Right lung (tissue), 2 donors: ENCODE measurements at regions not wholly inside any gene's neighbourhood (a gene's known extent, or its start where the extent isn't known, plus 50 kb on each side); places are given as distances from the start of the nearest gene placed in this dataset.
"Not testable (repeated sequence)": the region's sequence is repeated elsewhere in the genome, so short reads cannot be mapped to it uniquely, and the experiment has no call there.

Experiments used
- DNase-seq, 2 donors: peaks; one replicate each; pipeline ENCODE4 v3.0.0-alpha.2; 2013

- DNase-seq = no peak
These were observed 327.0 kb upstream of the HS6ST1 start for GRCh38 chr2:128645631-128646030.

- DNase-seq = no peak
These were observed 327.4 kb upstream of the HS6ST1 start for GRCh38 chr2:128646091-128646490.

- DNase-seq = no peak
These were observed 328.0 kb upstream of the HS6ST1 start for GRCh38 chr2:128646691-128647090.

GRCh38 chr2:128651000-128651399, 332.3 kb upstream of the HS6ST1 start:
- DNase-seq = no peak

DNA sequence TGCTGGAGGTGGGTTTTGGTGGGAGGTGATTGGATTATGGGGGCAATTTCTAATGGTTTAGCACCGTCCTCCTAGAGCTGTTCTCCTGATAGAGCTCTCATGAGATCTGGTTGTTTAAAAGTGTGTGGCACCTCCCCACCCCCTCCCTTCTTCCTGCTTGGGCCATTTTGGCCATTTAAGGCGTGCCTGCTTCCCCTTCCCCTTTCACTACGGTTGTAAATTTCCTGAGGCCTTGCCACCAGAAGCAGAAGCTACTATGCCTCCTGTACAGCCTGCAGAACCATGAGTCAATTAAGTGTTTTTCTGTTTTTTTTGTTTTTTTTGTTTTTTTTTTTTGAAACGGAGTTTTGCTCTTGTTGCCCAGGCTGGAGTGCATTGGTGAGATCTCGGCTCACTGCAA, 335.7 kb upstream of the HS6ST1 start:
- no peak for DNase-seq

DNA sequence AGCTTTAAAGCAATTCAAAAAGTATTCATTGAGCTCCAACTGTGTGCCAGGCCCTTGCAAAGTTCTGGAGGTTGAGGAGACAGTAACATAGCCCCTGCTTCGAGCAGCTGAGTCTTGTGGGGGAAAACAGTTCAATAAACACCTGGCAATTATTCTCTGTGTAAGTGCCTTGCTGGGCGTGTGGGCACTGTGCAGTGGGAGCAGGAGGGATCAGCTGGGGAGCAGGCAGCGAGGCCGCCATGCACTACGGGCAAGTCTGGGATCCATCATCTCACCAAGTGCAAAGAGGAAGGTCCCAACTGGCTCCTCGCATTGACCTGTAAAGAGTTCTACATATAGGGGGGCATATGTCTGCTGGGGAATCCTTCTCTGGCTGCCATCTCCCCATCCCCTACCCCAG, 342.2 kb upstream of the HS6ST1 start:
- DNase-seq = no peak

DNA sequence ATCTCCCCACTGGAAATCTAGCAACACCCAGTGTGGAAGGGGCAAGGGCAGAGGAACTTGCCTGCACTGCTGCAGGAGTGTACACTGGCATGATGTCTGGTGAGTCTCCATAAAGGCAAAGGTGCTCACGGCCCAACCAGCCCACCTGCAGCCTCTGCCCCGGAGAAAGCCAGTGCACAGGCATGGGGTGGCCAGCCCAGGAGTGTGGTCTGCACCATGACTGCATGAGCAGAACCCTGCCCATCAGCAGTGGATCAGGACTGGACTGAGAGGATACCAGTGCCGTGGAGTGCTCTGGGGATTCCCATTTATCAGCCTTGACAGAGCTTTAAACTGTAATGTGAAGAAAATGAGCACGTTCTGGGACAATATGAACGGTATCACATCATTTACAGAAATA, 342.6 kb upstream of the HS6ST1 start:
- DNase-seq = no peak

DNA sequence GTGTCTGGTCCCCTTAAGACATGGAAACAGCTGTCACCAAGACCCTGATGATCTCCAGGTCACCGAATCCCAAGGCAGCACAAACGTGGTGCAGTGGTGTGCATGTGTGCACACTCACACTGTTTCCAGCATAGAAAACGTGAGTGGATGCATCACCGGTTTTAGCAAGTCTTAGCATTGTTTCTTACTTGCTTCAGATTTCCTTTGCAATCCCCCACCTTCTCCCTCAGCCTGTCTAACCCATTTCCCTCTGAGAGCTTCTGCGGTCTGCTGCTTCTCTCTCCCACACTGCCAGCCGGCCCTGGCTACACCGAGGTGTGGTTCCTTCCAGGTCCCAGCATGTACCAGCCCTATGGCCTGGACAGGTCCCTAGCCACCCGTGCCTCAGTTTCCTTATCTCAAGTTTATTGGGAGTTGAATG, 343.4 kb upstream of the HS6ST1 start:
- no peak for DNase-seq

DNA sequence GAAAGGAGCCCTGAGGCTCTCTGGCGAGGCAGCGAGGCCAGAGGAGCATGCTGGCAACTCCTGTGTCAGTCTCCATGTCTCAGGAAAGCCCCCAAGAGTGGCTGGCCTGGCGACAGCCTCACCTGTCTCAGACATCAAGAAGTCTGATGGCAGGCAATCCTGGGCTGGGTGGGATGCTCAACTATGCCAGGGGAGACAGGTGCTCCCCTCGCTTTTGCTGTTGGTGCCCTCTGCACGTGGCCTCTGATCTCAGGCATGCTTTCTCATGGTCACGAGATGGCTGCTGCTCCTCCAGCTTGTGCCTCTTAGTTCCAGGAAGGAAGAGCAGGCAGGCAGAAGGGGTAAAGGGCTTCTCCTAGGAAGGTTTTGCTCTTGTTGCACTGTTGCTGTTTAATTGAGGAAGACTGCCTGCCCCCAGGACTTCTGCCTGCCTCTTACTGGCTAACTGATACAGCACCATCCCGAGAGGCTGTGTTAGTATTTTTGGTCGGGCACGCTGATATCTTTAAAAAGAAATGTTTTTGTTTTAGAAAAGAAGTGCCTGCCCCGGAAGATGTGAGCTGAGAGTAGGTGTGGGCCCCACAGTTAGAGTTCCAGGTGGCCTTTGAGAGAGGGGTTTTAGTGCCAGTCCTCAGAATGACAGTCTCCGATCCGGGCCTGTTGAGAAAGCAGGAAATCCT, 344.8 kb upstream of the HS6ST1 start:
- DNase-seq = no peak

DNA sequence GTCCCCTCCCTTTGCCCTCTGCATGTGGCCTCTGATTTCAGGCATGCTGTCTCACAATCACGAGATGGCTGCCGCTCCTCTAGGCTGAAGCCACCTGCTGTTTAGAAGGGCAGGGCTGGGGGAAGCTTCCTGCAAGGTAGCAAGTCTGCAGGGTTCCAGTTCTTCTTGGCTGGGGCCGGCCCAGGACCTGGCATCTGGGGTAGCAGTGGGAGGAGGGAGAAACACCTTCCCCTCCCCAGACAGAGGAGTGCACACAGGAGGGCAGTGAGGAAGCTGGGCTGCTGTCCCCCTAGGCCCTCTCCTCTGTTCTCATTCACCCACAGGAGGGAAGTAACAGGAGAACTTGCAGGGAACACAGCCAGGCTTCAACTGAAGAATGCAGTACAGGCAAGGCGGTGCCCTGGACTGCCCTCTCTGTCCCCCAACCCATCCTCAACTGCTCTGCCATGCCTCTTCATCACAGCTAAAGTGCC, 345.9 kb upstream of the HS6ST1 start:
- DNase-seq = no peak

GRCh38 chr2:128665113-128665512, 346.4 kb upstream of the HS6ST1 start:
- DNase-seq = no peak

DNA sequence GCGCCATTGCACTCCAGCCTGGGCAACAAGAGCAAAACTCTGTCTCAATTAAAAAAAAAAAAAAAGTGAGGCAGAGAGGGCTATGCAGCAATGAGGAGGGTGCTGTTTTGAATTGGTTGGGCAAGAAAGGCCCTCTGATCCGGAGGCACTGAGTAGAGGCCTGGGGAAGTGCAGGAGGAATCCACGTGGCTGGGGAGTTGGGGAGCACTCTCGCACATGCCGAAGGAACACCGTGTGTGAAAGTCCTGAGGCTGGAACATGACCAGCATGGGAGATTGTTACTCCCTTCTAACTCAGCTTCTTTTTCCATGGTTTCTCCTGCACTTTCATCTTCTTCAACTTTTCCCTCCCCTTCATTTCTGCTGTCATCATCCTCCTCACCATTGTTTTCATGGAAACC, 347.9 kb upstream of the HS6ST1 start:
- no peak for DNase-seq

DNA sequence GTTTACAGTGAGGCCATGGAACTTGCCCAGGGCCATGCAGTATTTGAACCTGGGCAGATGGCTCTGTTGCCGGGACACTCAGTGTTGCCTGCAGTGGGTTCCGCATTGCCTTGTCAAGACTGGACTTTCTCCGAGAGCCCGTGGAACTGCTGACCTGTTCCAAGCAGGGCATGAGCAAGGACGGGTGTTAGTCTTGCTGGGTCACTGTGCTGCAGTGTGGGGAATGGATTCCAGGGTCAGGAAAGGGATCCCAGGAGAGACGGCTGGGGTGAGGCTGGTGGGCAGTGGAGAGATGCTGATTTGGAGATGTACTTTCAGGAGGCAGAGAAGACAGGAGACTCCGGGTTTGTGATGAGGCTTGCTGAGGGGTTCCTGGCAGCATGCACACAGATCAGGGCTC, 348.7 kb upstream of the HS6ST1 start:
- DNase-seq = no peak

- DNase-seq = no peak
These were observed 350.3 kb upstream of the HS6ST1 start for GRCh38 chr2:128668946-128669345.

- no peak for DNase-seq
These were observed 351.4 kb upstream of the HS6ST1 start for GRCh38 chr2:128670066-128670465.

DNA sequence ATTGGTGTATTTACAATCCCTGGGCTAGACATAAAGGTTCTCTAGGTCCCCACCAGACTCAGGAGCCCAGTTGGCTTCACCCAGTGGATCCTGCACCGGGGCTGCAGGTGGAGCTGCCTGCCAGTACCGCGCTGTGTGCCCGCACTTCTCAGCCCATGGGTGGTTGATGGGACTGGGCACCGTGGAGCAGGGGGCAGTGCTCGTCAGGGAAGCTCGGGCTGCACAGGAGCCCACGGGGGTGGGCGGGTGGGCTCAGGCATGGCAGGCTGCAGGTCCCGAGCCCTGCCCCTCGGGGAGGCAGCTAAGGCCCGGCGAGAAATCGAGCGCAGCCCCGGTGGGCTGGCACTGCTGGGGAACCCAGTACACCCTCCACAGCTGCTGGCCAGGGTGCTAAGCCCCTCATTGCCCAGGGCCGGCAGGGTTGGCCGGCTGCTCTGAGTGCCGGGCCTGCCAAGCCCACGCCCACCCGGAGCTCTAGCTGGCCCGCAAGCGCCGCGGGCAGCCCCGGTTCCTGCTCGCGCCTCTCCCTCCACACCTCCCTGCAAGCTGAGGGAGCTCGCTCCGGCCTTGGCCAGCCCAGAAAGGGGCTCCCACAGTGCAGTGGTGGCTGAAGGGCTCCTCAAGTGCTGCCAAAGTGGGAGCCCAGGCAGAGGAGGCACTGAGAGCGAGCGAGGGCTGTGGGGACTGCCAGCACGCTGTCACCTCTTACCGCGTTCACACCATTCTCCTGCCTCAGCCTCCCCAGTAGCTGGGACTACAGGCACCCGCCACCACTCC, 353.5 kb upstream of the HS6ST1 start:
- not testable (repeated sequence) for DNase-seq

GRCh38 chr2:128679680-128680079, 361.0 kb upstream of the HS6ST1 start:
- DNase-seq = not testable (repeated sequence)

GRCh38 chr2:128681507-128681906, 362.8 kb upstream of the HS6ST1 start:
- DNase-seq = no peak

DNA sequence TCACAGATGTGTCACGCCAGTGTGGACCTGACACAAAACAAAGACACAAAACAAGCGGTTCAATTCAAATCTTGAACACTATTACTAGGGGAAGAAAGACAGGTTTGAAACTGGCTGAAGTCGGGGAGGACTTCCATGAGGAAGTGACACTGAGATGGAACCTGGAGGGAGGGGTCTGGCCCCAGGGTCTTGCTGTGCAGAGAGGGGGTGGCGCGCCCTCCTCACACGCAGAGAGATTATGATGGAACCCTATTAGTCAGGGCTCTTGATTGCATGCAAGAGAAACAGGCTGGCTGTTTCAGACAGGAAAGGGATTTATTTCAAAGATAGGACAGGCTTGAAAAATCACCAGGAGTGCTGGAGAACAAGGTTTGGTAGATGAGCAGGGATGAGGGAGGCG, 363.6 kb upstream of the HS6ST1 start:
- DNase-seq = no peak

DNA sequence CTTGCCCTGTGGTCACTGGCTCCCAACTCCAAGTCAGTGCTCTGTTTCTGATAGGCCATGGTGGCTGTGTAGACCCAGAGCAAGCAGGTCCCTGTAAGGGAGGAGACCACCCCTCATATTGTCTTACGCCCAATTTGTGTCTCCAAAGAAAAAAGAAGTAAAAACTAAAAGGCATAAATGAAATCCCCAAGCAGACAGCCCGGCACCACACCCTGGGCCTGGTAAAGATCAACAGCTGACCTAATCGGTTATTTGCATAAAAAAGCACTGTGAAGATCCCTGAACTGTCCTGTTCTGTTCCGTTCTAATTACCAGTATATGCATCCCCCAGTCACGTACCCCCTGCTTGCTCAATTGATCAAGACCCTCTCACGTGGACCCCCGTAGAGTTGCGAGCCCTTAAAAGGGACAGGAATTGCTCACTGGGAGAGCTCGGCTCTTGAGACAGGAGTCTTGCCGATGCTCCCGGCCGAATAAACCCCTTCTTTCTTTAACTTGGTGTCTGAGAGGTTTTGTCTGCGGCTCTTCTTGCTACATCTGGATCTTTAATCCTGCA, 364.1 kb upstream of the HS6ST1 start:
- no peak for DNase-seq

DNA sequence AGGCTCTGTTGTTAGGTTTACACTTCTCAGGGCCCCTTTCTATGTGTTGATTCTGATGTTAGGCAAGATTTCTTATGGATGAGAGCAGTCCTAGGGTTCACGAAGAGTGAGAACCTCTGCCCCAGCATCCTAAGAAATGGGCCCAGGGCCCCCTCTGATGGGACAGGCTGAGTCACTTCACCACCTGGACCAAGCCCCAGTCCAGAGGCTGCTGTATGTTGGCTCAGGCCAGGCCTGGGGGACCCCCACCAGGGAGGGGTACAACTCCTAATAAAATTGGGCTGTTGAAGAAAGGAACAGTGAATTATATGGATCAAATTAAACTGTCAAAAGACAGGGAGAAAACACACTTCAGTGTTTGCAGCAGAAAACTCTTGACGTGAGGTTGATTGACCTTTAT, 365.9 kb upstream of the HS6ST1 start:
- no peak for DNase-seq

DNA sequence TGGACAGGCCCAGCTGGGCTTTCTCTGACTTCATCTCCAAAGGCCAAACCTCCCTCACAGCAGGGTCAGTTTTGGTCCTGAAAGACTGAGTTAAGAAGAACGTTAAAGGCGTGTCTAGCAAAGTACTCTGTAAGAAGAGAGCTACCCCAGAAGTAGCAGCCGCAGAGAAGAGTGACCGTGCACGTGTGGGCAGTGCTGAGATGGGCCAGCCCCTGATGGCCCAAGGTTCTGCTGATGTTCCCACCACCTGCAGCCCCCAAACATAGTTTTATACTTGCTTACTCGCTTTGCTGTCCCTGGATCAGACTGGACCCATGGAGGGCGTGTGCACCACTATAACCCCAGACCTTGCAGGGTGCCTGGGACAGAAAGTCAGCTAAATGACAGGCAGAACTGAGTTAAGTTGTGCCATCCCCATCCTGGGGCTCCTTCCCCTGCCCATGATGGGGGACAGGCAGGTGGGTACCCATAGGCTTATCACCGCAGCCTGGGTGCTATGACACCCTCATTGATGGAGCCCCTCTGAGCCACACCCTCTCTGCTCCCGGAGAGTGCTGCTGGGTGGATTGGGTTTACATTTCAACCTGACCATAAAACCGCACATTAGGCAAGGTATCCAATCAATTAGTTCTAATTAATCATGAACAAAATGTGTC, 367.3 kb upstream of the HS6ST1 start:
- no peak for DNase-seq

DNA sequence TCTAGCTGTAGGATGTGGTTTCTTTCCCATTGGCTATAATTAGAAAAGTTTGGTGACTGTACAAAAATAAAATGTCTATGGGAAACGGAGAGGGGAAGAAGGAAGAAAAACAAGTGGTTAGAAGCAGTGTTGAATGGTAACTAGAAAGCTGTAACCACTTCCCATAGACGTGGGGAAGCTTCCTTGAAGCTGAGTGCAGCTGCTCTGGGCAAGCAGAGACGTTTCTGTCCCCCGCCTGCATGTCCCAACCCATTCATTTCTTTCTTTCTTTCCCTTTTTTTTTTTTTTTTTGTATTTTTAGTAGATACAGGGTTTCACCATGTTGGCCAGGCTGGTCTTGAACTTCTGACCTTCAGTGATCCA, 367.8 kb upstream of the HS6ST1 start:
- DNase-seq = no peak
